NCI-H2171 (cell line): ENCODE measurements at regions not wholly inside any gene's neighbourhood (a gene's known extent, or its start where the extent isn't known, plus 50 kb on each side); places are given as distances from the start of the nearest gene placed in this dataset.

Experiments
- DNase-seq: peaks from one replicate; lab custom pipeline; 2025; lab: John Stamatoyannopoulos, UW

DNA sequence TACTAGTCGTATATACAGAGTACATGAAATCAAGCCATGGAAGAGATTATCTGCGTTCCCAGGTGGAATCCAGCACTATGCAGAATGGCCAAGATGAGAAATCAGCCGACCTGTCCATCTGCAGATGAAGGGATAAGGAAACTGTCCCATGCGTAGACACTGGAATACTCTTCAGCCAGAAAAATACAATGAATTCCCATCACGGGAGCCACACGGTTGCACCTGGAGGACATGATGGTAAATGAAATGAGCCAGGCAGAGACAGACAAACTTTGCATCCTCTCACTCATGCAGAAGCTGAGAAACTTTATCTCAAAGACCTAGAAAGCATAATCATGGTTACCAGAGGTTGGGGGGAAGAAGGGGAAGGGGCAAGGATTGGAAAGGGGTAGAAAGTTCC lies 111.9 kb upstream of the TOP3B start:
- no peak for DNase-seq

DNA sequence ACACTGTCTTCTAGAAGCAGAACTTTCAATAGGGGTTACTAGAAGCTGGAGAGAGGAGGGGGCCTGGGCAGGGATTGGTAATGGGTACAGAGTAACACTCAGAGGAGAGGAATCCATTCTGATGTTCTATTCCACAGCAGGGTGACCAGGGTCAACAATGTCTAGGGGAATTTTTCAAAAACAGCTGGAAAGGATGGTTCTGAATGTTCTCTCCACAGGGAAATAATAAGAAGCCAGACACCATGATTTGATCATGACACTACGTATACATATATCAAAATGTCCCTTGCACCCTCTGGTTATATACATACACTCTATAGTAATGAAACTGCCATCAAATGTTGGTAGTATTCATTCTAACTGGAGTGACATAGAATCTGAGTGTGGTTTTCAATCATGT lies 111.2 kb upstream of the TOP3B start:
- DNase-seq = no peak

DNA sequence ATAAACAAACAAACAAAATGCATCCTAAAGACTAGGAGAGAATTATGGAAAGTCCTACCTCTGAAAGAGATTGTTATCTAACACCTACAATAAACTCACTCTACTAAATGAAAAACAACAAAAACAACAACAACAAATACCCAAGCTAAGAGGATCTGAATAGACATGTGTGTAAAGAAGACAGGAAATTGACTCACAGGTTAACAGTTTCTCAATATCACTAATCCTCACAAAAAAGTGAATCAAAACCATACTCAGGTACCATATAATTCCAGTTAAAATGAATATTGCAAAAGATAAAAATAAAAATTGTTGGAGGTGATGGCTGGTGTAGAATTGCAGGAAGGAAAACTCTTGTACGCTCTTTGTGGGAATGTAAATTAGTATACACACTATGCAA lies 110.4 kb upstream of the TOP3B start:
- no peak for DNase-seq

DNA sequence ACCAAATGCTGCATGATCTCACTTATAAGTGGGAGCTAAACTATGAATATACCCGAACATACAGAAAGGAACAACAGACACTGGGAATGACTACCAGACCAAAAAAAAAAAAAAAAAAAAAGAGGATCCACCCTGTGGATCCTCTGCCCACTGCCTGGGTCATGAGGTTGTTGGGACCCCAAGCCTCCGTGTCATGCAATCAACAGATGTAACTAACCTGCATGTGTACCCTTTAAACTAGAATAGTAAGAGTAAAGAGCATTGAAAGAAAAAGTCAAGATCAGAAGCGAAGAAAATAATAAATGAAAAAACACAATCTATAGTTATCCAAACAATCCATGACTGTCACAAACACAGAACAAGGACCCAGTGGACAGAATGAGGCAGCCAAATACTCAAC lies 109.5 kb upstream of the TOP3B start:
- no peak for DNase-seq

DNA sequence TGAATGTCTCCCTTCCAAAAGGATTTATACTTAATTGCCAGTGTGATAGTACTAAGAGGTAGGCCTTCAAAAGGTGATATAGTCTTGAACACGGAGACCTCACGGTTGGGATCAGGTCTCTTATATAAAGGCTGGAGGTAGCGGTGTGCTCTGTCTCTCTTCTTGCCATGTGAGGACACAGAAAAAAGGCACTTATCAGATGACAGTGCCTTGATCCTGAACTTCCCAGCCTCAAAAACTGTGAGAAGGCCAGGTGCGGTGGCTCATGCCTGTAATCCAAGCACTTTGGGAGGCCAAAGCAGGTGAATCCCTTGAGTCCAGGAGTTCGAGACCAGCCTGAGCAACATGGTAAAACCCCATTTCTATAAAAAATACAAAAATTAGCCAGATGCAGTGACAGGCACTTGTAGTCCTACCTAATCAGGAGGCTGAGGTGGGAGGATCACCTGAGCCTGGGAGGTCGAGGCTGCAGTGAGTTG lies 108.9 kb upstream of the TOP3B start:
- no peak for DNase-seq

DNA sequence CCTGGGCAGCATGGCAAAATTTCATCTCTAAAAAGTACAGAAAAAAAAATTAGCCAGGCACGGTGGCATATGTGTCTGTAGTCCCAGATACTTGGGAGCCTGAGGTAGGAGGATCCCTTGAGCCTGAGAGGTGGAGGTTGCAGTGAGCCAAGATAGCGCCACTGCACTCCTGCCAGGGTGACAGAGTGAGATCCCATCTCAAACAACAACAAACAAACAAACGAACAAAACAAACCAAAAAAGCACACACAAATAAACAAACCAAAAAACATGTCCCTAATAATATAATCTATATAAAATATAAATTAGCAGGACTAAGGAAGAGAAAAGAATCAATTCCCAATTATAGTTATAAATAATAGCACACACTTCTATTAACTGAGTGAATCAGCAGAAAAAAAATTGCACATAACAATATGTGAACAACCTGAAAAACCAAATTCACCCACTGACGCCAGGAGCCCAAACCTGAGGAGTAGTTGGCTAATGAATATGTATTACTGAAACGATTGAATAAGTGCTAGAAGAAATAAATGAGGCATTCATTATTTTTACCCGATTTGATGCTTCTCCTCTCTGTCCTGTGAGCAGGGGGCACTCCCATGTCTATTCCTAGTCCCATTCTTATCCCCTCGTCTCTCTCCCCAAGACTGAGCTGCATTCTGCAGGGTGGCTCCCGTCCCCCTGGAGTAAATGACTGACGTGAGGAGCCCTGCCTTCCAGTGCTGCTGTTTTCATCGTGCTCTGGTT lies 108.2 kb upstream of the TOP3B start:
- DNase-seq = no peak

DNA sequence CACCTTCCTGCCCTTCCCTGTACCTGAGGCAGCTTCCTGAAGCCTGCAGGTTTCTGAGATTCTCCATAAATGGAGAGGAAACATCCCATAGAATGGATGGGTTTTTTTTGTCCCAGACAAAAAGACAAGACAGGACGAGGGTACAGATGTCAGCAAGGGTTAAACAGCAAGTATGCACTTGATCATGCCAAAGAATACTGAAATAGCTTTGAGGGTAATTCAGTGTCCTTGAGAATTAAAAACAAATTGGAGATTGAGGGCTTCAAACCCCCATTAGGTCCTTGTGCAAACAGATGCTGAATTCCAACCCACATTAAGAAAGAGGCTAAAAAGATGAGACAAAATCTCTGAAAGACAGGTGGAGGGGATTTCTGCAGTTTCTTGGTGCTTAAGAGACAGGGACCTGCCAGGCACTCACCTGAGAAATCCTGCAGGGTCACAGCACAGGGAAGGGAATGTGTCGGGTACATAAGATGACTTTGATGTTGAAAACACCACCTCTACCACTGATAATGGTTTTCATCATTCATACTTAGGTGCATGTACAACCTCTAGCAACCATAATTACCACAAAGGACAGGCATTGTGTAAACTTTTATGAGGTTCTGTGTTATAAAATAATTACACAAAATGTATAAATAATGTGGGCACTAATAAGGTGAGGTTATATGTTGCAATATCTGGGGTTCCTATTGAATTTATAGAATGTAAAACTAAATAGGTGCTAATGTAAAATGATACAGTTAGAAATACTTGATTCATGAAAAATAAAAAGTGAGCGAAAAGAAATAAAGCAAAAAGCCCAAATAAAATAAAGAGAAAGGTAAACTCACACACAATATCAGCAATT lies 107.1 kb upstream of the TOP3B start:
- no peak for DNase-seq

DNA sequence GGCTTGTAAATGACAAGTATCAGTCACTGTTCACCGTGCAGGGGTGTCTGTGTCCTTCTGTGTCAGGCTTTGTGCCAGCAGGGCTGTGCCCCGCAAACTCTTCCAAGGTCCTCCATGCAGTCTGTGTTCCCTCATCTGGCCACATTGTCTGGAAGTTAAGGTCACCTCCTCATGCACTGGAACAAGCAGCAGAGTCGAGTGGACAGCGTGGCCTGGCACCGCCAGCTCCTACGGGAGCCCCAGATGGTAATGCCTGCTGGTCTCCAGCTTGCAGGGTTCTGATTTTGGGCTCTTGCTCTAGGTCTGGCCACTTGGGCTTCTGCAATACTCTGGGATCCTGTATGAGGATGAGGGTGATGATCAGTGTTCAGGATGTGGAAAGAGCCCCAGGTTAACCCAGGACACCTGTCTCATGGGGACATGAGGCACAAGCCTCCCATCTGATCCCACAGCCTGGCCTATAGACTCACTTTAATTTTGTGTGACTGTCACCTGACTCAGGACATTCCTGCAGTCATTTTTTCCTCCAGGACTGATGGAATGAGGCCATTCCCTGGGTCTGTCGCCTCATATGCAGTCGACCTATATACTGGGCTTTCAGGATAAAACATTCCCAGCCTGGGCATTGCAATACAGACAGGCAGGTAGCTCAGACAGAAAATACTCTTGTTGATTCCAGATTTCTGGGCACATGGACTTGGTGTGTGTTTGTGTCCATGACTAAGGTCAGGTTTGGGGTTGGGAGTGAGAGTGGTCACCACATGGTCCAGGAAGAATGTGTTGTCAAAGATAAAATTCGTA lies 106.3 kb upstream of the TOP3B start:
- DNase-seq = no peak

DNA sequence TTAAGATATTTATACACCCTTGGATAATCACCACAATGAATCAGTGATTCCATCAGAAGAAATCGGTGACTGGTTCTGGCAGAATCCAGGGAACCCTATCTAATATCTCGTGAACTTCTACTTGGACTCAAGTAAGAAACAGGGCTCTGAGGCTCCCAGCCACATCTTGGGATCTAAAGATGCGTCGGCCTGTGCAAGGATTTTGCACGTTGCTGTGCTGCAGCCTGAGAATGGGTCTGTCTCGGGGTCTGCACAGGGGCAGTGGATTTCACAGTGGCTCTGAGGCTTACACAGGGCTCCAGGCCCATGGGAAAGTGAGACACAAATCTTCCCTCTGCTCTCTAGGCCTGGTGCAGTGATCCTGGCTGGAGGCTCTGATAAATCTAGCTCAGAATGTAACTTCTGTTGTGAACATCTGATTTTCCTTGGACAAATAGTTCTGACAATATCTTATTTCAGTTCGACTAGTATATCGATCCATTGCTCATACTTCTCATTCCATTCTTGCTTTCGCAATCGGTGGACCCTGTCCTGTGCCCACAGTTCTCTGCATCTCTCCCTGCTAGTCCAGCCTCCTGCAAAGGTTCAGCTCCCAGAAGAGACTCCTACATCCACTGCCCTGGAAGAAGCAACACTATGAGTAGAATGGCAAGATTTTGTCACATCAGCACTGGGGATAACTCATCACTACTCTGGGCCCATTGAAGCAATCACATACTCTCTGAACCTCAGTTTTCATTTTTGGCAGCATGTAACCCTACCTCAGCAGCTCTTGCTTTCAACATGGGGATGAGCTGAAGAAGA lies 105.5 kb upstream of the TOP3B start:
- no peak for DNase-seq

DNA sequence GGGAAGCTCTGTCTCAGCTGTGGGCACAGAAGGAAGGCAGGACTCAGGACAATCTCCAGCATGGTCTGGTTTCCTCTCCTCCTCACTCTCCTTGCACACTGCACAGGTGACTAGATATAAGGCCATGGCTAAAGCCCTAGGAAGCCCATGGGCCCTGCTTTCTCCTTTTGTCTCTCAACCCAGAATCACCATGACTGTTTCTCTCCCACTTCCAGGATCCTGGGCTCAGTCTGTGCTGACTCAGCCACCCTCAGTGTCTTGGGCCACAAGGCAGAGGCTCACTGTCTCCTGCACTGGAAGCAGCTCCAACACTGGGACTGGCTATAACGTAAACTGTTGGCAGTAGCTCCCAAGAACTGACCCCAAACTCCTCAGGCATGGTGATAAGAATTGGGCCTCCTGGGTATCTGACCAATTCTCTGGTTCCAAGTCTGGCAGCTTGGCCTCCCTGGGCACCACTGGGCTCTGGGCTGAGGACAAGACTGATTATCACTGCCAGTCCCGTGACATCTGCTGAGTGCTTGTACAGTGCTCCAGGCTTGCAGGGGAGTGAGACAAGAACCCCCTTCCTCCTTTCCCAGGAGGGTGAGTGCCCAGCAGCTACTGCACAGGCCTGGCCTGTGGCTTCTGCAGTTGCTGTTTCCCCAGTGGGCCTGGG lies 104.0 kb upstream of the TOP3B start:
- DNase-seq = no peak

DNA sequence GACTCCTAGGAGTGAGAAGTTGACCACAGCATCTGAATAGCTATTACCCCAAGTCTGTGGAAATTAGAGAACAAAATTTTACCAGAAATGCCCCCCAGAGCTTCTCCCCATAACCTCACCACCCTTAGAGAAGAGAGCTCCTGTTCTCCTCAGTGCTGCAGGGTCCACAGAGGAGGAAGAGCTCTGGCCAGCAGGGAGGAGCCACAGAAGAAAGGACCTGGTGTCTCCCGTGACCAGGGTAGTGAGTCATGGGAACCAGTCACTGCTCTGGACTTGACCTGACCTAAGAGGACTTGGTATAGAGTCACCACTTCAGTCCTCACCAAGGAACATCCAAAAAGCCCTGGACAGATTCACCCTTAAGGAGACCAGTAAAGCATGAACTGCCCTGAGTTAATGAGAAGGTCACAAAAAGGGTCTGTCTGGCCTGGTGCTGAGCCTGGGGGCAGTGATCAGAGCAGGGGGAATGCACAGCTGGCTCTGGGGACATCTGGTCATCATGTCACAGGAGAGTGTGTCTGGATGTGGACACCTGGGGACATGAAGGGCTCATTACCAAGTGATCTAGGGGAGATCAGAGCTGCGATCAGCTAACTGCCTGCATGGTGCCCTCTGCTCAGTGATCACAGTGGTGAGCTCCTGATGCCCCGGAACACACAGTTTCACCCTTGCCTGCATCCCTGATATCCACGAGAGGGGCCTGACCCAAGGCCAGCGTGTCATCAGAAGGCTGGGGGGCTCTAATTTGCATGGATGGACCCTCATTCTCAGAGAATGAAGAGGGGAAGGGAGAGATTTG lies 103.3 kb upstream of the TOP3B start:
- no peak for DNase-seq

DNA sequence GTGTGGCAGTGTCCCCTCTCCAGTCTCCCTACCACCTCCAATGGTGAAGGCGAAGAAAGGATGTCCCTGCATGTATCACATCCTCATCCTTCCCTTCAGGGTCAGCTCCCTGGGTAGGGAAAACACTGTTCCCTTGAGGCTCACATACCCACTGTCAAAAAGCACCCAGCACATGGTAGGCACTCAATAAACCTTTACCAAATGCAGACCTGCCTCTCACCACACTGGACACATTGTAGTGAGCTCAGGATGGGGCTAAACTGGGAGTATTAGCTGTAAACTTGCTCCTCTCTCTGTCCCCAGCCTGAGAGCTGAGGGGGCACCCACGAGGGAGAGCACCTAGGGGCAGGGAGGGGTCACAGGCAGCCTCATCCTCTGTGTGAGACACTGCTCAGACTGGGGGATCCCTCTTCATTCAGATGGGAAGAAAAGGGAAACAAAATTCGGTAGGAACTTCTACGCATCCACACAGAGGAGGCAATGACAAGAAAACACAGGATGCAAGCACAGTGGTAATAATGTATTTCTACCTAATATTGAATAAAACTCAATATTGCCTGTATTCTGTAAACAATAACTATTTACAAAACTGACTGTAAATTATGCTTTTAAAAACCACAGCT lies 101.6 kb upstream of the TOP3B start:
- DNase-seq = no peak

DNA sequence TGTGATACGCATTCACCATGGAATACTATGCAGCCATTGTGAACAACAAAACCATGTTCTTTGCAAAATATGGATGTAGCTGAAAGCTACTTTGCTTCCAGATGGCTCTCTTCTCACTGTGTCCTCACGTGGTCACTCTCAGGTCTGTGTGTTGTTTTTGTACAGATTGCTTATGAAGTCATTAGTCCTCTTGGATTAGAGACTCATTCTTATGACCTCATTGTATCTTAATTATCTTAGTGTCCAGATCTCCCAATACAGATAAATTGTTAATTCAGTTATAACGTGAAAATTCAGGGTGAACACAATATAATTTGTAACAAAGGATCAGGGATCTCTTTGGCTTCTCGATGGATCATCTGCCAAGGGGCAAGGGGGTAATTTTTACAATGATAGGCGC lies 100.4 kb upstream of the TOP3B start:
- DNase-seq = no peak

DNA sequence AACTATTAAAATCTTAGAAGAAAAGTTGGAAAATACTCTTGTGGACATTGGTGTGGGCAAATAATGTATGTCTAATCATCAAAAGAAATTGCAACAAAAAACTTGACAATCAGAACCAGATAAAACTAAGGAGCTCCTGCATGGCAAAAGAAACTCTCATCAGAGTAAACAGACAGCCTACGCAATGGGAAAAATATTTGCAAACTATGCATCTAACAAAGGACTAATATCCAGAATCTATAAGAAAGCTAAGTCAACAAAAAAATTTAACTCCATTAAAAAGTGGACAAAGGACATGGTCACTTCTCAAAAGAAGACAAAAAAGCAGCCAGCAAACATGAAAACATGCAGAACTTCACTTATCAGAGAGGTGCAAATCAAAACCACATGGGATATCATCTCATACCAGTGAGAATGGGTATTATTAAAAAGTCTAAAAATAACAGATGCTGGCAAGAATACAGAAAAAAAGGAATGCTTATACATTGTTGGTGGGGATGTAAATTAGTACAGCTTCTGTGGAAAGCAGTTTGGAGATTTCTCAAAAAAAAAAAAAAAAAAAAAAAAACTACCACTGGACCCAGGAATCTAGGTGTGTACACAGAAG lies 99.7 kb upstream of the TOP3B start:
- DNase-seq = no peak

DNA sequence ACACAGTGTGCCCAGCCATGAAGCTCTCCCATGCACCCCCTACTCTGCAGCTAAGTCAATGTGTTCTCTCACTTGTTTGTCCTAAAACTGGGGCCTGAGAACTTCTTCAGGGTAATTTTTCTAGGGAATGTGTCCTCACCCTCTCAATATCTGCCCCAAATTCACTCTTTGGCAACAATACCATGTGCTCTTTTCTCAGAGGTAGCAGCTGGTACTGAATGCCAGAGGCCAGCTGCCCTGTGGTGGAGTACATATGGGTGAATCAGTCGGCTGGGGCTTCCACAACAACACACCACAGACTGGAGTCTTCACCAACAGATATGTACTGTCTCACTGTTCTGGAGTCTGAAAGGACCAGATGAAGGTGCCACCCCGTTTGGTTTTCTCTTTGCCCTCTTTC lies 97.7 kb upstream of the TOP3B start:
- peak; percentile 73 for DNase-seq

DNA sequence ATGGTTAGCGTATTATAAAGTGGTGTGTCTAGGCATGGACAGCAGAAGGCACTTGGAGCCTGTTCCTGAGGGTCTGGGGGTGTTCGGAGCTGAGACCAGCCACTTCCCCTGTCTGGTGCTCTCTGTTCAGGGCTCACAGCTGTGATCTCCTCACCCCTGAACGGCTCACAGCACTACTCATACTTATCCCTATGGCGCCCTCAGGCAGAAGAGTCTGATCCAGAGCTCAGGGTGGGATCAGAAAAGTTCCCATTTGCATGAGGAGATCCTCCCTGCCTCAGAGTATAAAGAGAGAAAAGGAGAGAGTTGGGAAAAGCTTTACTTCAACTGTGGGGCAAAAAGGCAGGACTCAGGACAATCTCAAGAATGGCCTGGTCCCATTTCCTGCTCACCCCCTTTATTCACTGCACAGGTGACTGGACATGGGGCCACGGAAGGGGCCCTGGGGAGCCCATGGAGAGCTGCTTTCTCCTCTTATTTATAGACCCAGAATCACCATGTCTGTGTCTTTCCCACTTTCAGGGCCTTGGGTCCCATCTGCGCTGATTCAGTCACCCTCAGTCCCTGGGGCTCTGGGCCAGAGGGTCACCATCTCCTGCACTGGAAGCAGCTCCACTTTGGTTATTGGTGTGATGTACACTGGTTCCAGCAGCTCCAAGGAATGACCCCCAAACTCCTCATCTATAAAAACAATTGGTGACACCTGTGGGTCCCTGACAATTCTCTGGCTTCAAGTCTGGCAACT lies 97.0 kb upstream of the TOP3B start:
- DNase-seq = no peak

DNA sequence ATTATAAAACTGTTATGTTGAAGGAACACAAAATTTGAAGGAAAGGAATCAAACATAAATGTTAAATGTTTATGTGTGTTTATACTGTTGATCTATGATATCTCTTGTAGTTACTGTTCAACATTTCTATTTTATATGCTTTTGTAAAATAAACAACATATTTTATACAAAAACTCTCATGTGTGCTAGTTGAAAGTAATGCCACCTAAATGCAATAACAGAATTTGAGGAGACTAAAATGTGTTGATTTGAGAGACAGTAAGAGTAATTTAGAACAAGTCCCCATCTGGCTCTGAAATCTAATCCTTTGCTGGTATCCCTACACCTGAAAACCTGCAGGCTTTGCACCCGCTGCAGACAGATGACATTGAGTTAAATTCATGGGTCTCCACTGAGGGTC lies 95.7 kb upstream of the TOP3B start:
- peak; percentile 73 for DNase-seq

DNA sequence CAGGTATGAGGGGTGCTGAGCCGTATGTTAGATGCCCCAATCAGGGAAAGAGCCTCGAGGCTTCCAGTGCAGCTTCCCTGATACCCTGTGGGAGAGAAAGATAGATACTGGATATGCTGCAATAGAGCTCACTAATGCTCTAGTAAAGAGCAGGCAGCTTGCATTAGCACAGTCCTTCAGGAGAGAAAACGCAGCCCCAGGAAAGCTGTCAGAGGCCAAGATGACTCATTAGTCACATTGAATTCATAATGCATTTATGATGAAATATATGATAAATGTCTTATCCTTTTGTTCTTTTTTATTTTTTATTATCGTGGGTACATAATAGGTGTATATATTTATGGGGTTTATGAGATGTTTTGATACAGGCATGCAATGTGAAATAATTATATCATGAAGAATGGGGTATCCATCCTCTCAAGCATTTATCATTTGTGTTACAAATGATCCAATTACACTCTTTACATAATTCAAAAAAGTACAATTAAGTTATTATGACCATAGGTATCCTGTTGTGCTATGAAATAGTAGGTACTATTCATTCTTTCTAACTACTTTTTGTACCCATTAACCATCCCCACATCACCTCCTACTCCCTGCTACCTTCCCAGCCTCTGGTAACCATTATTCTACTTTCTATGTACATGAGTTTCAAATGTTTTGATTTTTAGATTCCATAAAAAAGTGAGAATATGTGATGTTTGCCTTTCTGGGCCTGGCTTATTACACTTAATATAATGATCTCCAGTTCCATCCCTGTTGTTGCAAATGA lies 94.5 kb upstream of the TOP3B start:
- no peak for DNase-seq
